DND-41 (cell line): ENCODE measurements at regions not wholly inside any gene's neighbourhood (a gene's known extent, or its start where the extent isn't known, plus 50 kb on each side); places are given as distances from the start of the nearest gene placed in this dataset.

Experiments used
- ATAC-seq: fragments of 200-7000 bp; cut with Tn5 transposase; 3 replicates; pipeline ENCODE4 v1.9.1; 2021; ENCODE audit warnings: low read depth; ENCODE audit not compliant: insufficient read depth
- DNase-seq: peaks from one replicate; pipeline ENCODE4 v3.0.0-alpha.2; 2020
- H2AFZ ChIP-seq: 2 replicates; pipeline ENCODE4 v1.6.0; 2012; ENCODE audit warnings: low read depth, low read length
- H3K27ac ChIP-seq: 2 replicates; pipeline ENCODE4 v1.5.1; 2012; ENCODE audit warnings: low read length, inconsistent platforms
- H3K27me3 ChIP-seq: fragments of 200-600 bp; sonication (generic); 2 replicates; pipeline ENCODE4 v1.6.0; 2012; ENCODE audit warnings: low read length, mild to moderate bottlenecking, inconsistent platforms; ENCODE audit not compliant: insufficient read depth, poor library complexity
- H3K36me3 ChIP-seq: 2 replicates; pipeline ENCODE4 v1.5.1; 2012; ENCODE audit warnings: low read length, inconsistent platforms; ENCODE audit not compliant: insufficient read depth
- H3K4me1 ChIP-seq: 2 replicates; pipeline ENCODE4 v1.5.1; 2012; ENCODE audit warnings: mild to moderate bottlenecking, low read length; ENCODE audit not compliant: insufficient read depth
- H3K4me2 ChIP-seq: 2 replicates; pipeline ENCODE4 v1.6.0; 2012; ENCODE audit warnings: mild to moderate bottlenecking, moderate library complexity, low read length, inconsistent platforms; ENCODE audit not compliant: insufficient read depth
- H3K4me3 ChIP-seq, 2 experiments: fragments of 200-600 bp in 1 of 2; shearing (Covaris generic) in 1 of 2; 2 replicates each; pipeline ENCODE4 v1.5.1; 2012 to 2016; ENCODE audit warnings: inconsistent platforms in 2 of 2, low read length in 2 of 2, mild to moderate bottlenecking in 2 of 2, low read depth in 1 of 2, moderate library complexity in 1 of 2
- H3K79me2 ChIP-seq: 2 replicates; pipeline ENCODE4 v1.6.0; 2012; ENCODE audit warnings: low read length, inconsistent platforms; ENCODE audit not compliant: insufficient read depth
- H3K9ac ChIP-seq: 2 replicates; pipeline ENCODE4 v1.6.0; 2012; ENCODE audit warnings: low read depth, mild to moderate bottlenecking, inconsistent platforms, low read length, moderate library complexity
- H3K9me3 ChIP-seq: 2 replicates; pipeline ENCODE4 v1.5.1; 2012; ENCODE audit warnings: low read length, moderate library complexity, mild to moderate bottlenecking, inconsistent platforms; ENCODE audit not compliant: insufficient read depth, severe bottlenecking
- H4K20me1 ChIP-seq: 2 replicates; pipeline ENCODE4 v1.6.0; 2012; ENCODE audit warnings: low read length; ENCODE audit not compliant: insufficient read depth
- EZH2 ChIP-seq: IDR thresholded peaks from 3 replicates; pipeline ENCODE4 v1.6.1; 2012; ENCODE audit warnings: borderline replicate concordance, low read depth, mild to moderate bottlenecking, moderate library complexity, low read length, inconsistent platforms; ENCODE audit not compliant: severe bottlenecking
- TF ChIP-seq, protein P1 (sequence below): IDR thresholded peaks from 2 replicates; pipeline ENCODE4 v1.5.1; 2012; ENCODE audit warnings: borderline replicate concordance, low read length, moderate library complexity, mild to moderate bottlenecking; ENCODE audit not compliant: poor library complexity, severe bottlenecking; ENCODE audit errors: extremely low read depth

GRCh38 chr13:58463841-58464240 lies 832.3 kb downstream of the PCDH17 start:
- Histone ChIP-seq H3K27ac (no peak overlapping the region), H3K9me3 (no peaks in the 10 kb centered on the region), H3K4me1 (no peaks in the 10 kb centered on the region), H3K4me2 (no peak overlapping the region), H2AFZ (no peak overlapping the region), H3K79me2 (no peaks in the 10 kb centered on the region), H4K20me1 (no peaks in the 10 kb centered on the region), H3K36me3 (no peaks in the 10 kb centered on the region), H3K27me3 (no peaks in the 10 kb centered on the region), H3K9ac (no peak overlapping the region), H3K4me3 (no peak overlapping the region)
- ATAC-seq: no peak
- DNase-seq: no peak
- TF ChIP-seq, protein P1, sequence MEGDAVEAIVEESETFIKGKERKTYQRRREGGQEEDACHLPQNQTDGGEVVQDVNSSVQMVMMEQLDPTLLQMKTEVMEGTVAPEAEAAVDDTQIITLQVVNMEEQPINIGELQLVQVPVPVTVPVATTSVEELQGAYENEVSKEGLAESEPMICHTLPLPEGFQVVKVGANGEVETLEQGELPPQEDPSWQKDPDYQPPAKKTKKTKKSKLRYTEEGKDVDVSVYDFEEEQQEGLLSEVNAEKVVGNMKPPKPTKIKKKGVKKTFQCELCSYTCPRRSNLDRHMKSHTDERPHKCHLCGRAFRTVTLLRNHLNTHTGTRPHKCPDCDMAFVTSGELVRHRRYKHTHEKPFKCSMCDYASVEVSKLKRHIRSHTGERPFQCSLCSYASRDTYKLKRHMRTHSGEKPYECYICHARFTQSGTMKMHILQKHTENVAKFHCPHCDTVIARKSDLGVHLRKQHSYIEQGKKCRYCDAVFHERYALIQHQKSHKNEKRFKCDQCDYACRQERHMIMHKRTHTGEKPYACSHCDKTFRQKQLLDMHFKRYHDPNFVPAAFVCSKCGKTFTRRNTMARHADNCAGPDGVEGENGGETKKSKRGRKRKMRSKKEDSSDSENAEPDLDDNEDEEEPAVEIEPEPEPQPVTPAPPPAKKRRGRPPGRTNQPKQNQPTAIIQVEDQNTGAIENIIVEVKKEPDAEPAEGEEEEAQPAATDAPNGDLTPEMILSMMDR: no peak
- no peak for TF ChIP-seq EZH2

- Histone ChIP-seq H3K36me3 (no peaks in the 10 kb centered on the region), H3K27me3 (no peaks in the 10 kb centered on the region), H3K79me2 (no peaks in the 10 kb centered on the region), H3K4me1 (no peaks in the 10 kb centered on the region), H3K4me3 (no peak overlapping the region), H3K9me3 (no peaks in the 10 kb centered on the region), H4K20me1 (no peaks in the 10 kb centered on the region), H2AFZ (no peak overlapping the region), H3K9ac (no peak overlapping the region), H3K4me2 (no peak overlapping the region), H3K27ac (no peak overlapping the region)
- no peak for DNase-seq
- no peak for ATAC-seq
- no peak for TF ChIP-seq EZH2
- TF ChIP-seq, protein P1: no peak
These were observed 835.6 kb downstream of the PCDH17 start for GRCh38 chr13:58467176-58467575.

GRCh38 chr13:58472483-58472882 lies 840.9 kb downstream of the PCDH17 start:
- Histone ChIP-seq H3K79me2 (no peaks in the 10 kb centered on the region), H3K9me3 (no peaks in the 10 kb centered on the region), H2AFZ (no peak overlapping the region), H3K4me3 (no peak overlapping the region), H3K27ac (no peak overlapping the region), H3K36me3 (no peaks in the 10 kb centered on the region), H4K20me1 (no peaks in the 10 kb centered on the region), H3K4me1 (no peaks in the 10 kb centered on the region), H3K27me3 (no peaks in the 10 kb centered on the region), H3K9ac (no peak overlapping the region), H3K4me2 (no peak overlapping the region)
- no peak for DNase-seq
- TF ChIP-seq EZH2: no peak
- TF ChIP-seq, protein P1: no peak
- no peak for ATAC-seq

GRCh38 chr13:58474581-58474980 lies 843.0 kb downstream of the PCDH17 start:
- DNase-seq: no peak
- no peaks in the 10 kb centered on the region for H3K27me3 ChIP-seq
- H3K4me3 ChIP-seq: no peak overlapping the region
- no peaks in the 10 kb centered on the region for H4K20me1 ChIP-seq
- H2AFZ ChIP-seq: no peak overlapping the region
- no peak overlapping the region for H3K4me2 ChIP-seq
- H3K4me1 ChIP-seq: no peaks in the 10 kb centered on the region
- no peak overlapping the region for H3K9ac ChIP-seq
- H3K27ac ChIP-seq: no peak overlapping the region
- H3K36me3 ChIP-seq: no peaks in the 10 kb centered on the region
- no peak for ATAC-seq
- no peak for TF ChIP-seq EZH2
- TF ChIP-seq, protein P1: no peak
- H3K9me3 ChIP-seq: no peaks in the 10 kb centered on the region
- no peaks in the 10 kb centered on the region for H3K79me2 ChIP-seq
